GM21526 (cell line): ENCODE measurements at regions not wholly inside any gene's neighbourhood (a gene's known extent, or its start where the extent isn't known, plus 50 kb on each side); places are given as distances from the start of the nearest gene placed in this dataset.
"Not testable (repeated sequence)": the region's sequence is repeated elsewhere in the genome, so short reads cannot be mapped to it uniquely, and the experiment has no call there.

Source experiments
- ATAC-seq: cut with Tn5 transposase; IDR thresholded peaks from one replicate; pipeline ENCODE4 v1.9.1; 2021; ENCODE audit warnings: moderate library complexity; ENCODE audit not compliant: unreplicated experiment, low FRiP score

DNA sequence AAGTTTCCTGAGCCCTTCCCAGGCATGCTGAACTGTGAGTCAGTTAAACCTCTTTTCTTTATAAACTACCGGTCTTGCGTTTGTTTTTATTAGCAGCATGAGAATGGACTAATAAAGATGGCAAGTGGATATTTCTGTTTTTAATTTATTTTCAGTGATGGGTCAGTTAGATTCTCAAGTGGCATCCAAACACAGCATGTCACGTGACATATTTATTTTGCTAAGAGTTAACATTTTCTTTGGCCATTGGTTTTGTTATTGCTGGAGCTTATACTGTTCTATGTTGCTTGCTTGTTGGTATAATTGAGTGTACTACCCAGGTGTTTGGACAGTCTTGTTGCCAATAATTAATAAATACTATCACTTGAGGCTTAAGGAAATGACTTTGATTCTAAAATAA, 181.7 kb upstream of the MALRD1 start:
- ATAC-seq: no peak

DNA sequence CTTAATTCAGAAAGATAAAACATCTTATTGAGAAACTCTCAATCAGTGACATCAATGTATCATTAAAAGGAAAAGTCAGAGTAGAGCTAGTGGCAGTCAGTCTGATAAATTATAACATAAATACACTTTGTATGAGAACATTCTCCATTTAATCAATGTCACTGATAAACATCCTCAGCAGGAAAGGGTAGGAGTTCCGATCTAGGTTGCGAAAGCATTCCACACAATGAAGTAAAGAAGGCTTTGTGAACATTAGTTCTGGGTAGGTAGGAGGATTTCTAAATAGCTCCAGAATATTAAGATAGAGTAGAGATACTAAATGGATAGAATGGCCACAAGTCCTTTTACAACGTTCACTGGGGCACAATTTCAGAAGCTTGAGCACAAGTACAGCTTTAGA, 179.7 kb upstream of the MALRD1 start:
- ATAC-seq: no peak

DNA sequence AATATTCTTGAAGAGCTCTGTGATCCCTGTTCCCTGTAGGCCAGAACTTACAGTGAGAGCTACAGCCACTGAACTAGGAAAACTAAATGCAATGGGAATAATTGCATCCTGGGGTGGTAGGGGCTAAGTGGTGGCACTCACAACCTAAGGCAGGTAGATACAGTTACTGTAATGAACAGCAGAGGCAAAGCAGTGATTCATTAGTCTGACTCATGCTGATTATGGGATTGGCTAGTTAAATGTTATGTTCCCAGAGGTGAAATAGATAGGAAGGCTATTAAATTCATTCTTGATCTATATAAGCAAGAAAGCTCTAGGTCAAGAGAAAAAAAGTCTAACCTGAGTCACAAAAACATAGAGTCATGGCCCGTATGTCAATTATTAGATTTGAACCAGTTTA, 173.1 kb upstream of the MALRD1 start:
- ATAC-seq: no peak

- no peak for ATAC-seq
Observed at GRCh38 chr10:18879284-18879683, 169.3 kb upstream of the MALRD1 start.

DNA sequence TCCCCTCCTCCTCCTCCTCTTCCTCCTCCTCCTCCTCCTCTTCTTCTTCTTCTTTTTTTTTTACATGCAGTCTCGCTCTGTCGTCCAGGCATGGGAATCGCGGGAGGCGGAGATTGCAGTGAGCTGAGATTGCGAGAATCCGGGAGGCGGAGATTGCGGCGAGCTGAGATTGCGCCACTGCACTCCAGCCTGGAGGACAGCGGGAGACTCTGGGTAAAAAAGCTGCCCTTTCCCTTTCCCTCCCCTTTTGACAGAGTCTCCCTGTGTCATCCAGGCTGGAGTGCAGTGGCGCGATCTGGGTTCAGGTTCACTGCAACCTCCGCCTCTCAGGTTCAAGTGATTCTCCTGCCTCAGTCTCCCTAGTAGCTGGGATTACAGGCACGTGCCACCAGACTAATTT, 168.1 kb upstream of the MALRD1 start:
- ATAC-seq: no peak

- no peak for ATAC-seq
Observed at GRCh38 chr10:18886102-18886501, 162.5 kb upstream of the MALRD1 start.

- no peak for ATAC-seq
Observed at GRCh38 chr10:18906636-18907035, 142.0 kb upstream of the MALRD1 start.

DNA sequence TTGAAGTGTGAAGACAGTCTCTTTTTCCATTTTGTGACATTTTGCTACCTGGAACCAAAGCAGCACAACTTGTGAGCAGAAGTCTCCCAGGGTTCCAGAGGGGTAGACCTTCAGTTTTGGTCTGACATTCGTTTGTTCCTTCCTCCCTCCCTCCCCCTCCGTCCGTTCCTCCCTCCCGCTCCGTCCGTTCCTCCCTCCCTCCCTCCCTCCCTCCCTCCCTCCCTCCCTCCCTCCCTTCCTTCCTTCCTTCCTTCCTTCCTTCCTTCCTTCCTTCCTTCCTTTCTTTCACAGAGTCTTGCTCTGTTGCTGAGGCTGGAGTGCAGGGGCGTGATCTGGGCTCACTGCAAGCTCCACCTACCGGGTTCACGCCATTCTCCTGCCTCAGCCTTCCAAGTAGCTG, 131.2 kb upstream of the MALRD1 start:
- ATAC-seq: not testable (repeated sequence)

DNA sequence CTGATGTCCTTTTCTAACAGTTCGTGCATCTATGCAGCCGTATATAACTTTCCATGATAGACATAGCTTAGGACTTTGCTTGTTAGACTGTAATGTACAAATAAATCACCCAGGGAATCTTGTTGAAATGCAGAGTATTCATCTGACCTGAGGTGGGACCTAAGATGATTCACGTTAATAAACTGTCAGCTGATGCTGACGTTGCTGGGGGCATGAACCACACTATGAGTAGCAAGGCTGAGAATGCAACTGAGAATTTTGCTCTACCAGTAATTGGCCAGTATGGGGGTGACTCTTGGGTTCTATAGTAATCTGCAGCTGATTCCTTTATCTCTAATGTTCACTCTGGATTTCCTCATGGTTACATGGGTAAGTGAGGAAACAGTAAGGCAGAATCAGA, 130.1 kb upstream of the MALRD1 start:
- no peak for ATAC-seq

DNA sequence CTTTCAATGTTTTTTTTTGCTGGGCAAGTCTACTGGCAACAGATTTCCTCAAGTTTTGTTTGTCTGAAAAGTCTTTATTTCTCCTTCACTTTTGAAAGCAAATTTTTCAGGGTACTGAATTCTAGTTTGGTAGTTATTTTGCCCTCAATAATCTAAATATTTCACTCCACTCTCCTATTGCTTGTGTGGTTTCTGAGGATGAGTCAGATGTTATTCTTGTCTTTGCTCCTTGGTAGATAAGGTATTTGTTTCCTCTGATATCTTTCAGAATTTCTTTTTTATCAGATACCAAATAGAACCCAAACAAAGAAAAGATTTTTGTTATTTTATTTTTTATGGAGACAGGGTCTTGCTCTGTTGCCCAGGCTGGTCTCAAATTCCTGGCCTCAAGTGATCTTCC, 99.2 kb upstream of the MALRD1 start:
- ATAC-seq: no peak

- ATAC-seq: not testable (repeated sequence)
Observed at GRCh38 chr10:18951072-18951823, 97.4 kb upstream of the MALRD1 start.

DNA sequence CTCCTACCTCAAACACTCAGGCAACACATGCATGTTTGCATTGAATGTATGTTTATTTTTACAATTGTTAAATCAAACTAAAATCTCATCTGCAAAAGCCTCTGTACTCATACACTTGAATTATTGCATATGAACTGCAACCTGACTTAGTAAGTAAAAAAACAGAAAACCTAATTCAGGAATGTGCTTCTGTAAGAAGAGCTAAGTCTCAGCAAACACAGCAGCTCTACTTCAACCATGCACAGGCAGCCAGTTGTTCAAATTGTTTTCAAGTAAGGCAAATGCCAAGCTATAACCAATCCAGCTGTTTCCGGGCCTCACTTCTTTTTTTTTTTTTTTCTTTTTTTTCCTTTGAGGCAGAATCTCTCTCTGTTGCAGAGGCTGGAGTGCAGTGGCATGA, 93.5 kb upstream of the MALRD1 start:
- ATAC-seq: no peak

- ATAC-seq: no peak
Observed at GRCh38 chr10:18959369-18959768, 89.2 kb upstream of the MALRD1 start.

GRCh38 chr10:18960466-18961079, 88.0 kb upstream of the MALRD1 start:
- ATAC-seq: no peak

- no peak for ATAC-seq
Observed at GRCh38 chr10:18968159-18968558, 80.4 kb upstream of the MALRD1 start.

GRCh38 chr10:18976696-18977251, 71.8 kb upstream of the MALRD1 start:
- no peak for ATAC-seq

GRCh38 chr10:18980089-18980629, 68.4 kb upstream of the MALRD1 start:
- ATAC-seq: no peak

DNA sequence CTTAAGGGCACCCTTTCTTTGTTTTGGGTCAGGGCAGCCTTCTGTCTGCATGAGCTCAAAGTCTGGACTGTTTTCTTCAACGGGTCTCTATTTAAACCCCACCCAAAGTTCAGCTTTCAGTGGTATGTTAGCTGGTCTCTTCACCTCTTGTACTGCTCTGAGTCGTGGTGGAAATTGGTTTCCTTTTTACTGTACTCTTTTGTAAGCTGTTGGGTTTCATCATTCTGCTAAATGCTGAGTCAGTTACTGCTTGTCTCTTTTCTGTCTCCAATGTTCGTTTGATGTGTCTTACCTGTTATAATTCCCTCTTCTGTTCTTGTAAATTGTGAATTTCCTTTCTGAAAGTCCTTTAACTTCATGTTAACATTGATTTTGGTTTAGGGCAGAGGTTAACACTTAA, 64.1 kb upstream of the MALRD1 start:
- ATAC-seq: no peak

DNA sequence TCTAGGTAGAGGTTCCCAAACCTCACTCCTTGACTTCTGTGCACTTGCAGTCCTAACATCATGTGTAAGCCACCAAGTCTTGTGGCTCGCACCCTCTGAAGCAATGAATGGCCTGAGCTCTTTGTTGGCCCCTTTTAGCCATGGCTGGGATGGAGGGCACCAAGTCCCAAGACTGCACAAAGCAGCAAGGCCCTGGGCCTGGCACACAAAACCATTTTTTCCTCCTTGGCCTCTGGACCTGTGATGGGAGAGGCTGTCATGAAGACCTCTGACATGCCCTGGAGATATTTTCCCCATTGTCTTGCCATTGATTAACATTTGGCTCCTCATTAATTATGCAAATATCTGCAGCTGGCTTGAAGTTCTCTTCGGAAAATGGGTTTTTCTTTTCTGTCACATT, 60.3 kb upstream of the MALRD1 start:
- ATAC-seq: no peak
